HepG2 (cell line): ENCODE measurements at regions not wholly inside any gene's neighbourhood (a gene's known extent, or its start where the extent isn't known, plus 50 kb on each side); places are given as distances from the start of the nearest gene placed in this dataset.

Experiments used
- ATAC-seq: fragments of 200-7000 bp; cut with Tn5 transposase; 3 replicates; pipeline ENCODE4 v1.9.1; 2020; ENCODE audit warnings: mild to moderate bottlenecking, moderate library complexity
- BruUV-seq: library from RNA; stranded (reverse); fragments of 400-500 nt; replicated peaks from 2 replicates; lab custom pipeline; 2021; lab: Mats Ljungman, UMichigan
- CTCF ChIA-PET: fragments of 300-600 bp; formaldehyde crosslinking; extraction: SDS; loops from one replicate; lab custom pipeline; 2021; ENCODE audit warnings: low total read pairs, inconsistent platforms, low intra/inter-chr PET ratio; lab: Yijun Ruan, JAX
- POLR2A ChIA-PET: fragments of 350-600 bp; sonication (Branson Sonifier 250); formaldehyde crosslinking; loops from one replicate; lab custom pipeline; 2020; ENCODE audit warnings: antibody characterized with exemption, inconsistent platforms; lab: Yijun Ruan, JAX
- DNase-seq: peaks from one replicate; pipeline ENCODE4 v3.0.0-alpha.2; 2015; ENCODE audit warnings: low spot score
- FAIRE-seq: peaks from 3 replicates; lab custom pipeline; 2011; peaks lifted over from hg19 to GRCh38; lab: Jason Lieb, UNC
- H2AFZ ChIP-seq: one replicate; pipeline ENCODE4 v1.6.1; 2011; ENCODE audit warnings: low read length, inconsistent platforms
- H3K27ac ChIP-seq: fragments of 300-600 bp; 3 replicates; pipeline ENCODE4 v1.8.0; 2011; ENCODE audit warnings: mixed run types, mild to moderate bottlenecking, mixed read lengths, low read length, inconsistent platforms; ENCODE audit not compliant: insufficient read depth; ENCODE audit errors: extremely low read length
- H3K27me3 ChIP-seq, 2 experiments: fragments of 200-600 bp in 1 of 2; 2 replicates in 1 of 2; 3 replicates in 1 of 2; pipeline versions ENCODE4 v1.6.0 to v1.8.0; 2011; ENCODE audit warnings: low read length in 2 of 2, mild to moderate bottlenecking in 2 of 2, moderate library complexity in 2 of 2, inconsistent platforms in 1 of 2; ENCODE audit not compliant: insufficient read depth in 2 of 2, control insufficient read depth in 1 of 2
- H3K36me3 ChIP-seq, 2 experiments: fragments of 200-600 bp in 1 of 2; replicated peaks in 1 of 2; 2 replicates in 1 of 2; 3 replicates in 1 of 2; pipeline versions ENCODE4 v1.5.1 to v1.8.0; 2011; ENCODE audit warnings: low read length in 2 of 2, inconsistent platforms in 1 of 2; ENCODE audit not compliant: insufficient read depth in 2 of 2, control insufficient read depth in 1 of 2
- H3K4me1 ChIP-seq: 2 replicates; pipeline ENCODE4 v1.5.1; 2012; ENCODE audit warnings: low read length, inconsistent platforms; ENCODE audit not compliant: insufficient read depth
- H3K4me2 ChIP-seq: 2 replicates; pipeline ENCODE4 v1.6.0; 2011; ENCODE audit warnings: low read depth, low read length, inconsistent platforms
- H3K4me3 ChIP-seq, 3 experiments: fragments of 200-600 bp in 1 of 3; sonication (generic), shearing (Covaris generic) in 1 of 3; replicated peaks in 1 of 3; 2 replicates each; pipeline ENCODE4 v1.5.1; 2011 to 2016; ENCODE audit warnings: low read length in 3 of 3, inconsistent platforms in 2 of 3, low read depth in 2 of 3, mild to moderate bottlenecking in 2 of 3, control low read depth in 1 of 3, mixed read lengths in 1 of 3; ENCODE audit not compliant: insufficient read depth in 1 of 3
- H3K79me2 ChIP-seq: one replicate; pipeline ENCODE4 v1.6.1; 2011; ENCODE audit warnings: low read length, inconsistent platforms; ENCODE audit not compliant: insufficient read depth
- H3K9ac ChIP-seq: 2 replicates; pipeline ENCODE4 v1.6.0; 2011; ENCODE audit warnings: mild to moderate bottlenecking, low read depth, low read length, inconsistent platforms; ENCODE audit not compliant: insufficient read depth
- H3K9me3 ChIP-seq: 2 replicates; pipeline ENCODE4 v1.5.1; 2012; ENCODE audit warnings: mild to moderate bottlenecking, low read length
- H4K20me1 ChIP-seq: 2 replicates; pipeline ENCODE4 v1.6.0; 2011; ENCODE audit warnings: inconsistent platforms, mild to moderate bottlenecking, low read length, moderate library complexity; ENCODE audit not compliant: insufficient read depth
- HMG20B ChIP-seq: conservative IDR thresholded peaks from 2 replicates; pipeline ENCODE4 v1.6.1; 2016; ENCODE audit warnings: missing genetic modification reagents, missing compliant biosample characterization
- JDP2 ChIP-seq: sonication (generic); formaldehyde crosslinking; IDR thresholded peaks from 2 replicates; pipeline ENCODE4 v1.8.1; 2022; ENCODE audit warnings: missing genetic modification reagents, borderline replicate concordance
- MBD4 ChIP-seq: IDR thresholded peaks from 2 replicates; pipeline ENCODE4 v1.6.1; 2012; ENCODE audit warnings: low read length, inconsistent platforms, borderline replicate concordance
- MBNL3 ChIP-seq: fragments of 250-450 bp; sonication (Bioruptor Pico); conservative IDR thresholded peaks from 2 replicates; pipeline ENCODE4 v1.8.0; 2022; ENCODE audit warnings: mild to moderate bottlenecking, inconsistent platforms
- NCOR1 ChIP-seq: fragments of 200-600 bp; sonication (generic); IDR thresholded peaks from 2 replicates; pipeline ENCODE4 v1.7.0; 2017; ENCODE audit warnings: antibody characterized with exemption, low read length, borderline replicate concordance
- NFYB ChIP-seq: sonication (generic); formaldehyde crosslinking; IDR thresholded peaks from 2 replicates; pipeline ENCODE4 v1.4.0; 2020; ENCODE audit warnings: missing genetic modification reagents
- NR2F1 ChIP-seq, 2 experiments: fragments of 450-650 bp in 1 of 2; formaldehyde crosslinking in 1 of 2; IDR thresholded peaks; 2 replicates each; pipeline versions ENCODE4 v1.5.0 to v1.6.1; 2016 to 2020; ENCODE audit warnings: mild to moderate bottlenecking in 1 of 2, missing compliant biosample characterization in 1 of 2, missing genetic modification reagents in 1 of 2, moderate library complexity in 1 of 2
- TGIF2 ChIP-seq: IDR thresholded peaks from 2 replicates; pipeline ENCODE4 v1.6.1; 2016; ENCODE audit warnings: control low read depth, missing compliant biosample characterization
- ZNF30 ChIP-seq: sonication (generic); formaldehyde crosslinking; IDR thresholded peaks from 2 replicates; pipeline ENCODE4 v1.5.0; 2020; ENCODE audit warnings: mild to moderate bottlenecking, missing genetic modification reagents
- ZNF747 ChIP-seq: sonication (generic); formaldehyde crosslinking; IDR thresholded peaks from 2 replicates; pipeline ENCODE4 v1.8.1; 2023; ENCODE audit warnings: missing genetic modification reagents, mild to moderate bottlenecking, borderline replicate concordance
- ZNF83 ChIP-seq: sonication (generic); formaldehyde crosslinking; IDR thresholded peaks from 2 replicates; pipeline ENCODE4 v1.4.0; 2020; ENCODE audit warnings: missing genetic modification reagents, mild to moderate bottlenecking, borderline replicate concordance
- WGBS: methylation state at CpG from one replicate; pipeline ENCODE4 v1.1.6; 2017; ENCODE audit warnings: low lambda C conversion rate; 5-methylcytosine and 5-hydroxymethylcytosine counted together
- in situ Hi-C: cut with HindIII; loops from 2 replicates; pipeline ENCODE4 v1.10.0; 2017; ENCODE audit warnings: low pct_unique_long_range_greater_than_20kb; ENCODE audit not compliant: extremely low pct_ligation_motif_present
- intact Hi-C: fragments of 100-400 bp; cut with micrococcal nuclease; formaldehyde crosslinking; loops from one replicate; pipeline ENCODE4 v1.10.0; 2022; ENCODE audit not compliant: unreplicated experiment
- TF ChIP-seq, protein P1 (sequence below): sonication (generic); formaldehyde crosslinking; IDR thresholded peaks from 2 replicates; pipeline ENCODE4 v1.4.0; 2020; ENCODE audit warnings: missing genetic modification reagents, mild to moderate bottlenecking, borderline replicate concordance
- TF ChIP-seq, protein P2 (sequence below): sonication (generic); formaldehyde crosslinking; IDR thresholded peaks from 2 replicates; pipeline ENCODE4 v1.4.0; 2020; ENCODE audit warnings: missing genetic modification reagents, low read depth, mild to moderate bottlenecking, borderline replicate concordance
- TF ChIP-seq, protein P3 (sequence below): sonication (generic); formaldehyde crosslinking; conservative IDR thresholded peaks from 2 replicates; pipeline ENCODE4 v1.4.0; 2020; ENCODE audit warnings: missing genetic modification reagents

- intact Hi-C loops, result no loop called here
- TF ChIP-seq, protein P1, sequence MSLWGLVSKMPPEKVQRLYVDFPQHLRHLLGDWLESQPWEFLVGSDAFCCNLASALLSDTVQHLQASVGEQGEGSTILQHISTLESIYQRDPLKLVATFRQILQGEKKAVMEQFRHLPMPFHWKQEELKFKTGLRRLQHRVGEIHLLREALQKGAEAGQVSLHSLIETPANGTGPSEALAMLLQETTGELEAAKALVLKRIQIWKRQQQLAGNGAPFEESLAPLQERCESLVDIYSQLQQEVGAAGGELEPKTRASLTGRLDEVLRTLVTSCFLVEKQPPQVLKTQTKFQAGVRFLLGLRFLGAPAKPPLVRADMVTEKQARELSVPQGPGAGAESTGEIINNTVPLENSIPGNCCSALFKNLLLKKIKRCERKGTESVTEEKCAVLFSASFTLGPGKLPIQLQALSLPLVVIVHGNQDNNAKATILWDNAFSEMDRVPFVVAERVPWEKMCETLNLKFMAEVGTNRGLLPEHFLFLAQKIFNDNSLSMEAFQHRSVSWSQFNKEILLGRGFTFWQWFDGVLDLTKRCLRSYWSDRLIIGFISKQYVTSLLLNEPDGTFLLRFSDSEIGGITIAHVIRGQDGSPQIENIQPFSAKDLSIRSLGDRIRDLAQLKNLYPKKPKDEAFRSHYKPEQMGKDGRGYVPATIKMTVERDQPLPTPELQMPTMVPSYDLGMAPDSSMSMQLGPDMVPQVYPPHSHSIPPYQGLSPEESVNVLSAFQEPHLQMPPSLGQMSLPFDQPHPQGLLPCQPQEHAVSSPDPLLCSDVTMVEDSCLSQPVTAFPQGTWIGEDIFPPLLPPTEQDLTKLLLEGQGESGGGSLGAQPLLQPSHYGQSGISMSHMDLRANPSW (CRISPR knock-in tag), result no peak
- TF ChIP-seq JDP2 (CRISPR knock-in tag), result no peak
- TF ChIP-seq, all 625 proteins: peak for 0
- no peak for ATAC-seq
- H4K20me1 ChIP-seq, result no peaks in the 10 kb centered on the region
- no peak for FAIRE-seq
- no peaks in the 10 kb centered on the region for H3K79me2 ChIP-seq
- H3K27ac ChIP-seq, result no peak overlapping the region
- ChIA-PET CTCF (no interaction called here), POLR2A (no interaction called here)
- no peak overlapping the region for H3K4me2 ChIP-seq
- no peak for DNase-seq
- no peaks in the 10 kb centered on the region for H3K36me3 ChIP-seq
- H3K9me3 ChIP-seq, result no peaks in the 10 kb centered on the region
- no peaks in the 10 kb centered on the region for H3K4me1 ChIP-seq
- WGBS, result 7% methylated on average over 3 of the region's 3 CpGs
- H3K9ac ChIP-seq, result no peak overlapping the region
- no peak overlapping the region for H3K4me3 ChIP-seq
- in situ Hi-C loops, result no loop called here
- no peak overlapping the region for H2AFZ ChIP-seq
- no peaks in the 10 kb centered on the region for H3K27me3 ChIP-seq
- no TSS peak for BruUV-seq
These were observed 678.1 kb upstream of the SLC8A1 start for GRCh38 chr2:41129988-41130387.

DNA sequence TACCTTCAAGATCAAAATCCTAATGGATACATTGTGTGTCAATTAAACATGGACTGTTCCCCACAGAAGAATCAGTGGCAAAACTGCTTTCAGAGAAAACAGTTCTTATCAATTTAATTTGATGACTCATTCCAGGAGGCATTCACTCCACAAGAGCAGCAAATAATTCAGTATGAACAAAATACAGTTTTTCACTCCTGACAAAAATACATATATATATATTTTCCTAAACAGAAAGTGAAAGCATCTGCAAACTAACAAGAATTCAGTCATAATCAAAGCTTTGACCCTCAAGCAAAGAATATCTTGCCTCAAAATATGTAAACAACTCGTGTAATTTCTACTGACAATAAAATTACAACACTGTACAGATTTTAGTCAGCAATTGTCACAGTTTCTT, 685.1 kb upstream of the SLC8A1 start:
- FAIRE-seq (no peak), ATAC-seq (no peak), DNase-seq (no peak)
- no peak overlapping the region for H3K4me3 ChIP-seq
- WGBS, result 2% methylated on average over 1 of the region's 1 CpG
- intact Hi-C loops (no loop called here), in situ Hi-C loops (no loop called here)
- no peak overlapping the region for H2AFZ ChIP-seq
- H3K9me3 ChIP-seq, result no peaks in the 10 kb centered on the region
- H3K36me3 ChIP-seq, result no peaks in the 10 kb centered on the region
- no TSS peak for BruUV-seq
- no peak overlapping the region for H3K27ac ChIP-seq
- H3K79me2 ChIP-seq, result no peaks in the 10 kb centered on the region
- 0 out of 2 replicates have a peak, but pooled peaks cover 6% of the 10 kb centered on the region for H3K4me1 ChIP-seq
- no peak overlapping the region for H3K9ac ChIP-seq
- no peaks in the 10 kb centered on the region for H3K27me3 ChIP-seq
- H4K20me1 ChIP-seq, result no peaks in the 10 kb centered on the region
- ChIA-PET POLR2A (no interaction called here), CTCF (no interaction called here)
- no peak overlapping the region for H3K4me2 ChIP-seq
- no peak for TF ChIP-seq TGIF2 (CRISPR knock-in tag)
- TF ChIP-seq HMG20B, result no peak
- TF ChIP-seq MBD4, result no peak
- TF ChIP-seq, protein P2, sequence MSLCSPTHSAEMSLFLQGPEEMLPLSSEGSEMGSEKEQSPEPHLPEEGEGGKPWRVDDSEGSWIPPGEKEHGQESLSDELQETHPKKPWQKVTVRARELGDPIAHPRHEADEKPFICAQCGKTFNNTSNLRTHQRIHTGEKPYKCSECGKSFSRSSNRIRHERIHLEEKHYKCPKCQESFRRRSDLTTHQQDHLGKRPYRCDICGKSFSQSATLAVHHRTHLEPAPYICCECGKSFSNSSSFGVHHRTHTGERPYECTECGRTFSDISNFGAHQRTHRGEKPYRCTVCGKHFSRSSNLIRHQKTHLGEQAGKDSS (CRISPR knock-in tag), result no peak
- TF ChIP-seq NR2F1 (CRISPR knock-in tag; IDR thresholded peaks at IDR 0.05), result no peak
- TF ChIP-seq, protein P3, sequence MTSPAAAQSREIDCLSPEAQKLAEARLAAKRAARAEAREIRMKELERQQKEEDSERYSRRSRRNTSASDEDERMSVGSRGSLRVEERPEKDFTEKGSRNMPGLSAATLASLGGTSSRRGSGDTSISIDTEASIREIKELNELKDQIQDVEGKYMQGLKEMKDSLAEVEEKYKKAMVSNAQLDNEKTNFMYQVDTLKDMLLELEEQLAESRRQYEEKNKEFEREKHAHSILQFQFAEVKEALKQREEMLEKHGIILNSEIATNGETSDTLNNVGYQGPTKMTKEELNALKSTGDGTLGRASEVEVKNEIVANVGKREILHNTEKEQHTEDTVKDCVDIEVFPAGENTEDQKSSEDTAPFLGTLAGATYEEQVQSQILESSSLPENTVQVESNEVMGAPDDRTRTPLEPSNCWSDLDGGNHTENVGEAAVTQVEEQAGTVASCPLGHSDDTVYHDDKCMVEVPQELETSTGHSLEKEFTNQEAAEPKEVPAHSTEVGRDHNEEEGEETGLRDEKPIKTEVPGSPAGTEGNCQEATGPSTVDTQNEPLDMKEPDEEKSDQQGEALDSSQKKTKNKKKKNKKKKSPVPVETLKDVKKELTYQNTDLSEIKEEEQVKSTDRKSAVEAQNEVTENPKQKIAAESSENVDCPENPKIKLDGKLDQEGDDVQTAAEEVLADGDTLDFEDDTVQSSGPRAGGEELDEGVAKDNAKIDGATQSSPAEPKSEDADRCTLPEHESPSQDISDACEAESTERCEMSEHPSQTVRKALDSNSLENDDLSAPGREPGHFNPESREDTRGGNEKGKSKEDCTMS (CRISPR knock-in tag), result no peak
- TF ChIP-seq NCOR1, result no peak
- TF ChIP-seq ZNF83, result no peak
- no peak for TF ChIP-seq ZNF747 (CRISPR knock-in tag)
- TF ChIP-seq MBNL3 (CRISPR knock-in tag), result no peak
- TF ChIP-seq ZNF30 (CRISPR knock-in tag), result no peak
- TF ChIP-seq NFYB (CRISPR knock-in tag), result no peak
